A673 (cell line): ENCODE measurements at regions not wholly inside any gene's neighbourhood (a gene's known extent, or its start where the extent isn't known, plus 50 kb on each side); places are given as distances from the start of the nearest gene placed in this dataset.

Experiments used
- EZH2 ChIP-seq: fragments of 200-600 bp; sonication (generic); IDR thresholded peaks from 2 replicates; pipeline ENCODE4 v1.6.1; 2017; ENCODE audit warnings: borderline replicate concordance, low read depth, mild to moderate bottlenecking, mixed read lengths, antibody characterized with exemption, low read length; ENCODE audit not compliant: poor library complexity, severe bottlenecking
- TF ChIP-seq, protein P1 (sequence below): fragments of 300-800, 200-600 bp; sonication (generic); conservative IDR thresholded peaks from 2 replicates; pipeline ENCODE4 v1.5.1; 2017; ENCODE audit warnings: low read depth, mild to moderate bottlenecking, antibody characterized with exemption, low read length, moderate library complexity, mixed read lengths

DNA sequence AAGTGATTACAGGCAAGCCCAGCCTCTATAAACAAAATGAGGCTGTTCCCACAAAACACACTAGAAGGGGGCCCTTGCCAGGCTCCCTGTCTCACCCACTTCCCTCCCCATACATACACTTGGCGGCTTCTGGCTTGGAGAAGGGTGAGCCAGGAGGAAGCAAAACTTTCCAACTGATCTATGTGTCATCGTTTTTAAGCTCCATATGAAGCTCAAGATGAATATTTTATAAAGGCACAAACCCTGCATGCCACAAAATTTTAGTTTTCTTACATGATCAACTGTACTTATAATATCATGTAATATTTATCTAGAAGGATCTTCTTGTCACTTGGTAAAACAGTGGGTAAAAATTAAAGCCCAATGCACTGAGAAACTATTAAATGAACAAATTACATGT is 80.8 kb upstream of the TJP1 start:
- TF ChIP-seq, protein P1, sequence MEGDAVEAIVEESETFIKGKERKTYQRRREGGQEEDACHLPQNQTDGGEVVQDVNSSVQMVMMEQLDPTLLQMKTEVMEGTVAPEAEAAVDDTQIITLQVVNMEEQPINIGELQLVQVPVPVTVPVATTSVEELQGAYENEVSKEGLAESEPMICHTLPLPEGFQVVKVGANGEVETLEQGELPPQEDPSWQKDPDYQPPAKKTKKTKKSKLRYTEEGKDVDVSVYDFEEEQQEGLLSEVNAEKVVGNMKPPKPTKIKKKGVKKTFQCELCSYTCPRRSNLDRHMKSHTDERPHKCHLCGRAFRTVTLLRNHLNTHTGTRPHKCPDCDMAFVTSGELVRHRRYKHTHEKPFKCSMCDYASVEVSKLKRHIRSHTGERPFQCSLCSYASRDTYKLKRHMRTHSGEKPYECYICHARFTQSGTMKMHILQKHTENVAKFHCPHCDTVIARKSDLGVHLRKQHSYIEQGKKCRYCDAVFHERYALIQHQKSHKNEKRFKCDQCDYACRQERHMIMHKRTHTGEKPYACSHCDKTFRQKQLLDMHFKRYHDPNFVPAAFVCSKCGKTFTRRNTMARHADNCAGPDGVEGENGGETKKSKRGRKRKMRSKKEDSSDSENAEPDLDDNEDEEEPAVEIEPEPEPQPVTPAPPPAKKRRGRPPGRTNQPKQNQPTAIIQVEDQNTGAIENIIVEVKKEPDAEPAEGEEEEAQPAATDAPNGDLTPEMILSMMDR: no peak
- no peak for TF ChIP-seq EZH2
